Mammary epithelial cell (primary cell): ENCODE measurements at regions not wholly inside any gene's neighbourhood (a gene's known extent, or its start where the extent isn't known, plus 50 kb on each side); places are given as distances from the start of the nearest gene placed in this dataset.

Experiments
- EZH2 ChIP-seq: IDR thresholded peaks from 2 replicates; pipeline ENCODE4 v1.6.1; 2012; ENCODE audit warnings: low read length, inconsistent platforms, borderline replicate concordance
- TF ChIP-seq, protein P1 (sequence below), 2 donors: IDR thresholded peaks in 1 of 2; conservative IDR thresholded peaks in 1 of 2; 2 replicates each; pipeline ENCODE4 v1.5.1; 2011 to 2012; ENCODE audit warnings: inconsistent platforms in 2 of 2, low read length in 2 of 2, mild to moderate bottlenecking in 2 of 2, control low read depth in 1 of 2, low read depth in 1 of 2; ENCODE audit not compliant: insufficient read depth in 1 of 2; ENCODE audit errors: extremely low read depth in 1 of 2

DNA sequence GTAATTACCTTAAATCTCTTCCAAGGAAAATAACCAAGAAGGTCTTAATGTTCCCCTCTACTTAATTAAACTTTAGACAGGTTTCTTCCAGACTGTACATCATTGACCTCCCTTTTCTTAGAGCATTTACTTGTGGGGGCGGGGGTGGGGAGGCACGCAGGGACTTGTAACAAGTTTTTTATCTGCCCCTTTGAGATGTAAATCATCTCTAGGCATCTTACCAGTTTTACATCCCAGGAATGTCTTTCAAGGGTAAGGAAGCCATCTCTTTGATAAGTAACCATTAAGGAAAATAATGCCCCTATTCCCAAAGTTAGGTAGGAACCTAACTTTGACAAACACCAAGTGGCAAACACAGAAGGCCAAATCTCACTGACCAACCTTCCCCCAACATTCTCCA lies 528.6 kb downstream of the SUCLA2 start:
- TF ChIP-seq, protein P1, sequence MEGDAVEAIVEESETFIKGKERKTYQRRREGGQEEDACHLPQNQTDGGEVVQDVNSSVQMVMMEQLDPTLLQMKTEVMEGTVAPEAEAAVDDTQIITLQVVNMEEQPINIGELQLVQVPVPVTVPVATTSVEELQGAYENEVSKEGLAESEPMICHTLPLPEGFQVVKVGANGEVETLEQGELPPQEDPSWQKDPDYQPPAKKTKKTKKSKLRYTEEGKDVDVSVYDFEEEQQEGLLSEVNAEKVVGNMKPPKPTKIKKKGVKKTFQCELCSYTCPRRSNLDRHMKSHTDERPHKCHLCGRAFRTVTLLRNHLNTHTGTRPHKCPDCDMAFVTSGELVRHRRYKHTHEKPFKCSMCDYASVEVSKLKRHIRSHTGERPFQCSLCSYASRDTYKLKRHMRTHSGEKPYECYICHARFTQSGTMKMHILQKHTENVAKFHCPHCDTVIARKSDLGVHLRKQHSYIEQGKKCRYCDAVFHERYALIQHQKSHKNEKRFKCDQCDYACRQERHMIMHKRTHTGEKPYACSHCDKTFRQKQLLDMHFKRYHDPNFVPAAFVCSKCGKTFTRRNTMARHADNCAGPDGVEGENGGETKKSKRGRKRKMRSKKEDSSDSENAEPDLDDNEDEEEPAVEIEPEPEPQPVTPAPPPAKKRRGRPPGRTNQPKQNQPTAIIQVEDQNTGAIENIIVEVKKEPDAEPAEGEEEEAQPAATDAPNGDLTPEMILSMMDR (conservative IDR thresholded peaks at IDR 0.05 in 1 of 2, IDR thresholded peaks at IDR 0.05 in 1 of 2; ENCODE audit: extremely low read depth in 1 of 2, insufficient read depth in 1 of 2, low read depth in 1 of 2, low read length in 2 of 2) = no peak
- no peak for TF ChIP-seq EZH2
